ENCODE measurements at regions not wholly inside any gene's neighbourhood (a gene's known extent, or its start where the extent isn't known, plus 50 kb on each side); places are given as distances from the start of the nearest gene placed in this dataset.

- H3K9me3 Mint-ChIP-seq: peaks cover 50% of the 10 kb centered on the region
- no peak overlapping the region for H3K4me3 Mint-ChIP-seq
- 0 out of 2 replicates have a peak, but pooled peaks cover 5% of the 10 kb centered on the region for H3K36me3 Mint-ChIP-seq (ENCODE audit: low read depth)
- no peak for TF ChIP-seq CTCF (IDR thresholded peaks at IDR 0.05)
- no peak overlapping the region for H3K27ac Mint-ChIP-seq
- H3K4me1 Mint-ChIP-seq (ENCODE audit: low read depth): no peaks in the 10 kb centered on the region
- no peak for DNase-seq
- no peaks in the 10 kb centered on the region for H3K27me3 Mint-ChIP-seq (ENCODE audit: insufficient read depth)
Measured at GRCh38 chr1:191693797-191694196, 464.5 kb upstream of the RGS18 start.

DNA sequence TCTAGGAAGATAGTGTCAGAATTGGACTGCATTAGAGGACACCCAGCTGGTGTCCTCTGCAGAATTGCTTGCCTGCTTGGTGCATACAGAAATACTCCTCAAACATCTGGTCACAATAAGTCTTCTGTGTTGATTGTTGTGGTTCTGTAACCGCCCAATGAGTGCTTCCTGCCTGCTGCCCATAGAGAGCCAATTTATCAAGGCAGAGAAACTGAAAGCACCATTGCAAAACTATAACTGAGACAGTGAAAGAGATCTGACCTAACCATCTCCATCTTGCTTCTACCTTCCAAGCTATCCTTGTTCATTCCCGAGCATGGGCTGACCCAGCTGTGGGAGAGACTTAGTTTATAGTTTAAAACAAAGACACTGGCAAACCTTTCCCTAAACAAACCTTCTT is 462.4 kb upstream of the RGS18 start:
- H3K27me3 Mint-ChIP-seq (ENCODE audit: insufficient read depth): no peaks in the 10 kb centered on the region
- H3K27ac Mint-ChIP-seq: no peak overlapping the region
- peaks cover 54% of the 10 kb centered on the region for H3K9me3 Mint-ChIP-seq
- H3K36me3 Mint-ChIP-seq (ENCODE audit: low read depth): 0 out of 2 replicates have a peak, but pooled peaks cover 5% of the 10 kb centered on the region
- H3K4me1 Mint-ChIP-seq (ENCODE audit: low read depth): no peaks in the 10 kb centered on the region
- no peak overlapping the region for H3K4me3 Mint-ChIP-seq
- no peak for DNase-seq
- TF ChIP-seq CTCF (IDR thresholded peaks at IDR 0.05): no peak

DNA sequence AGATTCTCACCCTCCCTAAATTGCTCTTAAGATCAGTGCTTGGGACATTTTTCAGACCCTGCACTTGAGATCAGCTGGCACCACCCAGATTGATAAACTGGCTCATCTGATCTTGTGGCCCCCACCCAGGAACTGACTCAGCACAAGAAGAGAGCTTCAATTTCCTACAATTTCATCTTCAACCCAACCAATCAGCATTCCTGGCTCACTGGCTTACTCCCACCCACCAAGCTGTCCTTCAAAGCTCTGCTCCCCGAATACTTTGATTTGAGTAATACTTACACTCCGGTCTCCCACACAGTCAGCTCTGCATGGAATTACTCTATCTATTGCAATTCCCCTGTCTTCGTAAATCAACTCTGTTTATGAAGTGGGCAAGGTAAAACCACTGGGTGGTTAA is 461.9 kb upstream of the RGS18 start:
- Mint-ChIP-seq H3K36me3 (ENCODE audit: low read depth) (0 out of 2 replicates have a peak, but pooled peaks cover 5% of the 10 kb centered on the region), H3K9me3 (peaks cover 51% of the 10 kb centered on the region), H3K4me1 (ENCODE audit: low read depth) (no peaks in the 10 kb centered on the region), H3K4me3 (no peak overlapping the region), H3K27ac (no peak overlapping the region), H3K27me3 (ENCODE audit: insufficient read depth) (no peaks in the 10 kb centered on the region)
- no peak for TF ChIP-seq CTCF (IDR thresholded peaks at IDR 0.05)
- no peak for DNase-seq

- 0 out of 2 replicates have a peak, but pooled peaks cover 5% of the 10 kb centered on the region for H3K36me3 Mint-ChIP-seq (ENCODE audit: low read depth)
- H3K9me3 Mint-ChIP-seq: peaks cover 42% of the 10 kb centered on the region
- H3K27me3 Mint-ChIP-seq (ENCODE audit: insufficient read depth): no peaks in the 10 kb centered on the region
- no peak for DNase-seq
- H3K4me3 Mint-ChIP-seq: no peak overlapping the region
- TF ChIP-seq CTCF (IDR thresholded peaks at IDR 0.05): no peak
- no peak overlapping the region for H3K27ac Mint-ChIP-seq
- no peaks in the 10 kb centered on the region for H3K4me1 Mint-ChIP-seq (ENCODE audit: low read depth)
Measured at GRCh38 chr1:191697556-191697955, 460.7 kb upstream of the RGS18 start.

DNA sequence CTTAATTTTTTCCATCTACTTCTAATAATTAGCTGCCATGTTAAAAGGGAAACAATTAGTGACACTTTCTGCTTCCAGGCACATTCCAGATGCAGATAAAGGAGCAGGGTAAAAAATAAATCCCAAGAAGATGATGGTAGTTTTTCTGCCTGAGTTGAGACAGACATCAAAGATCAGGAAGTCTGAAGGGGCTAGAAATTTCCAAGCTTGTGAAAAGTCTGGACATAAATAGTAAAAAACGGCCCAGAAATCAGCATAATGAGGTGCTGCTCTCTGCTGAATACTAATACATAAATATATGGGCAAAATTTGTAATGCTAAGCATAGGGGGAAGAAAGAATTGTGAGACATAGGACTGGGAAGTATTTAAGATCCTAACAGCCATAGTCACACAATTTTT is 460.0 kb upstream of the RGS18 start:
- H3K27ac Mint-ChIP-seq: no peak overlapping the region
- no peak for DNase-seq
- no peaks in the 10 kb centered on the region for H3K27me3 Mint-ChIP-seq (ENCODE audit: insufficient read depth)
- TF ChIP-seq CTCF (IDR thresholded peaks at IDR 0.05): no peak
- H3K4me1 Mint-ChIP-seq (ENCODE audit: low read depth): no peaks in the 10 kb centered on the region
- H3K4me3 Mint-ChIP-seq: no peak overlapping the region
- H3K9me3 Mint-ChIP-seq: peaks cover 35% of the 10 kb centered on the region
- 0 out of 2 replicates have a peak, but pooled peaks cover 5% of the 10 kb centered on the region for H3K36me3 Mint-ChIP-seq (ENCODE audit: low read depth)

GRCh38 chr1:191699343-191699742 is 458.9 kb upstream of the RGS18 start:
- Mint-ChIP-seq H3K36me3 (ENCODE audit: low read depth) (no peaks in the 10 kb centered on the region), H3K27me3 (ENCODE audit: insufficient read depth) (no peaks in the 10 kb centered on the region), H3K4me3 (no peak overlapping the region), H3K27ac (no peak overlapping the region), H3K4me1 (ENCODE audit: low read depth) (no peaks in the 10 kb centered on the region), H3K9me3 (peaks cover 30% of the 10 kb centered on the region)
- no peak for DNase-seq
- TF ChIP-seq CTCF (IDR thresholded peaks at IDR 0.05): no peak
